ENCODE measurements at regions not wholly inside any gene's neighbourhood (a gene's known extent, or its start where the extent isn't known, plus 50 kb on each side); places are given as distances from the start of the nearest gene placed in this dataset.

GRCh38 chr6:90787446-90787845, 200.6 kb upstream of the MAP3K7 start:
- no peaks in the 10 kb centered on the region for H3K27me3 ChIP-seq
- TF ChIP-seq, protein P1, sequence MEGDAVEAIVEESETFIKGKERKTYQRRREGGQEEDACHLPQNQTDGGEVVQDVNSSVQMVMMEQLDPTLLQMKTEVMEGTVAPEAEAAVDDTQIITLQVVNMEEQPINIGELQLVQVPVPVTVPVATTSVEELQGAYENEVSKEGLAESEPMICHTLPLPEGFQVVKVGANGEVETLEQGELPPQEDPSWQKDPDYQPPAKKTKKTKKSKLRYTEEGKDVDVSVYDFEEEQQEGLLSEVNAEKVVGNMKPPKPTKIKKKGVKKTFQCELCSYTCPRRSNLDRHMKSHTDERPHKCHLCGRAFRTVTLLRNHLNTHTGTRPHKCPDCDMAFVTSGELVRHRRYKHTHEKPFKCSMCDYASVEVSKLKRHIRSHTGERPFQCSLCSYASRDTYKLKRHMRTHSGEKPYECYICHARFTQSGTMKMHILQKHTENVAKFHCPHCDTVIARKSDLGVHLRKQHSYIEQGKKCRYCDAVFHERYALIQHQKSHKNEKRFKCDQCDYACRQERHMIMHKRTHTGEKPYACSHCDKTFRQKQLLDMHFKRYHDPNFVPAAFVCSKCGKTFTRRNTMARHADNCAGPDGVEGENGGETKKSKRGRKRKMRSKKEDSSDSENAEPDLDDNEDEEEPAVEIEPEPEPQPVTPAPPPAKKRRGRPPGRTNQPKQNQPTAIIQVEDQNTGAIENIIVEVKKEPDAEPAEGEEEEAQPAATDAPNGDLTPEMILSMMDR (IDR thresholded peaks at IDR 0.05) = no peak
- no peaks in the 10 kb centered on the region for H3K4me1 ChIP-seq
- no peaks in the 10 kb centered on the region for H3K9me3 ChIP-seq
- no peak overlapping the region for H3K4me3 ChIP-seq
- H3K27ac ChIP-seq = no peak overlapping the region
- no peak for DNase-seq
- intact Hi-C loops (cut with DNase I; ENCODE audit: low total_unique reads) = no loop called here
- no peaks in the 10 kb centered on the region for H3K36me3 ChIP-seq

DNA sequence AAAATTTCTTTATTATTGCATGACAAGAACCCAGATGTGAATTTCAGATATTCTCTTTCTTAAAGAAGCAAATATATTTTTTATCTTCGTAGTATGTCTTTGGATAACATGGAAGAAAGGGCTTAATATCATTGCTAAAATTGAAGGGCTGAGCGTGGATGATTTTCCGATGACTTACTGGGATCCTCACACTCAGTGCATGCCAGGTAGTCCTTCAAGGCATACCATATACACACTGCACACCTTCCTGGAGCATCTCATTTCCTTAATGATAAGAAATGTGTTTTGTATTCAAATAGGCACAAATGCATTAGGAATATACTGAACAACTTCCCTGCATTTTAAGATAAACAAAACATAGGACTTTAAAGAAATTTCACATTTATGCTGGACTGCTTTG, 193.9 kb upstream of the MAP3K7 start:
- H3K4me3 ChIP-seq = no peak overlapping the region
- no peak overlapping the region for H3K27ac ChIP-seq
- no peaks in the 10 kb centered on the region for H3K9me3 ChIP-seq
- intact Hi-C loops (cut with DNase I; ENCODE audit: low total_unique reads) = no loop called here
- no peak for DNase-seq
- H3K27me3 ChIP-seq = no peaks in the 10 kb centered on the region
- no peaks in the 10 kb centered on the region for H3K4me1 ChIP-seq
- TF ChIP-seq, protein P1 (IDR thresholded peaks at IDR 0.05) = no peak
- H3K36me3 ChIP-seq = no peaks in the 10 kb centered on the region

GRCh38 chr6:90780141-90780540, 193.3 kb upstream of the MAP3K7 start:
- Histone ChIP-seq H3K36me3 (no peaks in the 10 kb centered on the region), H3K4me1 (no peaks in the 10 kb centered on the region), H3K27ac (no peak overlapping the region), H3K4me3 (no peak overlapping the region), H3K27me3 (no peaks in the 10 kb centered on the region), H3K9me3 (no peaks in the 10 kb centered on the region)
- intact Hi-C loops (cut with DNase I; ENCODE audit: low total_unique reads) = no loop called here
- TF ChIP-seq, protein P1 (IDR thresholded peaks at IDR 0.05) = no peak
- no peak for DNase-seq

GRCh38 chr6:90778417-90779203, 191.7 kb upstream of the MAP3K7 start:
- Histone ChIP-seq H3K9me3 (no peaks in the 10 kb centered on the region), H3K27ac (no peak overlapping the region), H3K4me1 (no peaks in the 10 kb centered on the region), H3K36me3 (no peaks in the 10 kb centered on the region), H3K27me3 (no peaks in the 10 kb centered on the region), H3K4me3 (no peak overlapping the region)
- no peak for DNase-seq
- TF ChIP-seq, protein P1 (IDR thresholded peaks at IDR 0.05) = no peak
- intact Hi-C loops (cut with DNase I; ENCODE audit: low total_unique reads) = no loop called here

GRCh38 chr6:90770778-90771177, 183.9 kb upstream of the MAP3K7 start:
- Histone ChIP-seq H3K27me3 (no peaks in the 10 kb centered on the region), H3K4me1 (no peaks in the 10 kb centered on the region), H3K27ac (no peak overlapping the region), H3K36me3 (no peaks in the 10 kb centered on the region), H3K9me3 (no peaks in the 10 kb centered on the region), H3K4me3 (no peak overlapping the region)
- TF ChIP-seq, protein P1 (IDR thresholded peaks at IDR 0.05) = no peak
- no peak for DNase-seq
- intact Hi-C loops (cut with DNase I; ENCODE audit: low total_unique reads) = no loop called here
